ENCODE measurements at regions not wholly inside any gene's neighbourhood (a gene's known extent, or its start where the extent isn't known, plus 50 kb on each side); places are given as distances from the start of the nearest gene placed in this dataset.

DNA sequence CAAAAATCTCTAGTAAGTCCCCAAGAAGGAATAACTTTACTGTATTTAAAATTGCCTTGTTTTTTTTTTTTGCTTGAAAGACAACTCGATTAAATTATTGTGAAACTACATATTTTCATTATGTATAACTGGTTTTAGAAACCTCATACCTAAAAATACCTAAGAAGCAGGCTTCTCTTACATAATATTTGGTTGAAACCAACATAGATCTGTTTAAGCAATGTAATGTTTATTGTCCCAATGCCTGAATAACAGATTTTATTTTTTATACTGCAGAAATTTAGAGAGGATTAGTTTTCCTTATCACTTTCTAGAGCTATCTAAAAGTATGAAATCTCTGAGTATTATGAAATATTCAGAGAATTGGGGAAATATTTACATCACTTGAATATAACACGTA lies 78.5 kb upstream of the CHRM3 start:
- TF ChIP-seq, protein P1, sequence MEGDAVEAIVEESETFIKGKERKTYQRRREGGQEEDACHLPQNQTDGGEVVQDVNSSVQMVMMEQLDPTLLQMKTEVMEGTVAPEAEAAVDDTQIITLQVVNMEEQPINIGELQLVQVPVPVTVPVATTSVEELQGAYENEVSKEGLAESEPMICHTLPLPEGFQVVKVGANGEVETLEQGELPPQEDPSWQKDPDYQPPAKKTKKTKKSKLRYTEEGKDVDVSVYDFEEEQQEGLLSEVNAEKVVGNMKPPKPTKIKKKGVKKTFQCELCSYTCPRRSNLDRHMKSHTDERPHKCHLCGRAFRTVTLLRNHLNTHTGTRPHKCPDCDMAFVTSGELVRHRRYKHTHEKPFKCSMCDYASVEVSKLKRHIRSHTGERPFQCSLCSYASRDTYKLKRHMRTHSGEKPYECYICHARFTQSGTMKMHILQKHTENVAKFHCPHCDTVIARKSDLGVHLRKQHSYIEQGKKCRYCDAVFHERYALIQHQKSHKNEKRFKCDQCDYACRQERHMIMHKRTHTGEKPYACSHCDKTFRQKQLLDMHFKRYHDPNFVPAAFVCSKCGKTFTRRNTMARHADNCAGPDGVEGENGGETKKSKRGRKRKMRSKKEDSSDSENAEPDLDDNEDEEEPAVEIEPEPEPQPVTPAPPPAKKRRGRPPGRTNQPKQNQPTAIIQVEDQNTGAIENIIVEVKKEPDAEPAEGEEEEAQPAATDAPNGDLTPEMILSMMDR (IDR thresholded peaks at IDR 0.05; ENCODE audit: borderline replicate concordance, control extremely low read depth, extremely low read depth, insufficient read depth, missing control alignments) = no peak
- DNase-seq (ENCODE audit: low spot score) = no peak
- in situ Hi-C loops (cut with MboI; ENCODE audit: low sequenced_read_pairs, unreplicated experiment) = no loop called here

DNA sequence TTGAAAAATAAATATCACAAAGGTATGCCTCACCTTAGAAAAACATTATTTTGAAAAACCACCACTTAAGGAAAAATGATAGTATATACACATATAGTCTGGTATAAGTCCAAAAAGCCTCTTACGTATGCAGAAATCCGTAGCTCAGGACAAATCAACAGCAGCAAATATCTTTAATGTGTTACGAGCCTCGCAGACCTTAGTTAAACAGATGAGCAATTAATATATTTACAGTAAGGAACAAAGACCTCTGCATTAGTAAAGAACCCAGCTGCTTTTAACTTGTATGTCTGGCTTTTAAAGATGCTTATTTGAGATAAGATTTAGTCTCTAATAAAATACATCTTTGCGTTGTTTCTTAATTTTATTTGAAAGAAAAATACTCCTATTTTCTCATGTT lies 79.9 kb upstream of the CHRM3 start:
- in situ Hi-C loops (cut with MboI; ENCODE audit: low sequenced_read_pairs, unreplicated experiment) = no loop called here
- DNase-seq (ENCODE audit: low spot score) = no peak
- TF ChIP-seq, protein P1 (IDR thresholded peaks at IDR 0.05; ENCODE audit: borderline replicate concordance, control extremely low read depth, extremely low read depth, insufficient read depth, missing control alignments) = no peak

DNA sequence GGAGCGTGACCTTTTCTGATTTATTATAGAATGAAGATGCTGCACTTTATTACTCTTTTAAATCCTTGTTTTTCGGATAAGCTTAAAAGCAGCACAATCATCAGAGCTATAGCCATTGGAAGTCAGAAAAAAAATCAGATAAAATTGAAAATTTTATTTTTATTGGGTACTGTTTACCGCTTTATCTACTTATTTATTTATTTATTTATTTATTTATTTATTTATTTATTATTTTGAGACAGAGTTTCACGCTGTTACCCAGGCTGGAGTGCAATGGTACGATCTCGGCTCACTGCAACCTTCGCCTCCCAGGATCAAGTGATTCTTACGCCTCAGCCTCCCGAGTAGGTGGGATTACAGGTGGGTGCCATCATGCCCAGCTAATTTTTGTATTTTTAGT lies 83.1 kb upstream of the CHRM3 start:
- TF ChIP-seq, protein P1 (IDR thresholded peaks at IDR 0.05; ENCODE audit: borderline replicate concordance, control extremely low read depth, extremely low read depth, insufficient read depth, missing control alignments) = no peak
- no peak for DNase-seq (ENCODE audit: low spot score)
- in situ Hi-C loops (cut with MboI; ENCODE audit: low sequenced_read_pairs, unreplicated experiment) = no loop called here

DNA sequence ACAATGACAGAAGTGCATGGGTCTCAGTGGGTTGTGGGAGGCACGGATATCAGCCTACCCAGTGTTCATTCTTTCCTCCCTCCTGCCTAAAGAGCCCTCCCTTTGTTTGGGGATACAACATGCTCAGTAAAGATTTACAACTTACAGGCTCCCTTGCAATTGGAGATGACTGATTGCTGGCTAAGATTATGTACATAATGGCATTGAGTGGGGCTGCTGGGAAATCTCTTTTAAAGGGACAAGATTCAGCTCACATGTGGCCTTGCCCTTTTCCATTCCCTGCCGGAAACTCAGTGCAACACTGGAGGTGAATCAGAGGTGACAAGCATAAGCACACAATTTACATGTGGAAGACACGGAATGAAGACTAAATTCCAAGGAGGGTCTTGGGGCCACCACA lies 83.7 kb upstream of the CHRM3 start:
- DNase-seq (ENCODE audit: low spot score) = no peak
- in situ Hi-C loops (cut with MboI; ENCODE audit: low sequenced_read_pairs, unreplicated experiment) = no loop called here
- TF ChIP-seq, protein P1 (IDR thresholded peaks at IDR 0.05; ENCODE audit: borderline replicate concordance, control extremely low read depth, extremely low read depth, insufficient read depth, missing control alignments) = no peak

GRCh38 chr1:239301251-239301650 lies 85.1 kb upstream of the CHRM3 start:
- TF ChIP-seq, protein P1 (IDR thresholded peaks at IDR 0.05; ENCODE audit: borderline replicate concordance, control extremely low read depth, extremely low read depth, insufficient read depth, missing control alignments) = no peak
- in situ Hi-C loops (cut with MboI; ENCODE audit: low sequenced_read_pairs, unreplicated experiment) = no loop called here
- no peak for DNase-seq (ENCODE audit: low spot score)

DNA sequence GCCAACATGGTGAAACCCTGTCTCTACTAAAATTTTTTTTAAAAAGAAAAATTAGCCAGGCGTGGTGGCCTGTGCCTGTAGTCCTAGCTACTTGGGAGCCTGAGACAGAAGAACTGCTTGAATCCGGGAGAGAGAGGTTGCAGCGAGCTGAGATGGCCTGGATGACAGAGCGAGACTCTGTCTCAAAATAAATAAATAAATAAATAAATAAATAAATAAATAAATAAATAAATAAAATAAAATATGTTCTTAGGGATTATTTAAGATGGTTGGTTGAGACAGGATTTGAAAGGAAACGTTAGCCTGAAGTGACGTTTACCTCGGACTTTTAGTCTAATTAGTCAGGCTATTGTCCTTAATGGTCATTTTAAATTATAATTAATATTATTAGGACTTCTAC lies 88.5 kb upstream of the CHRM3 start:
- TF ChIP-seq, protein P1 (IDR thresholded peaks at IDR 0.05; ENCODE audit: borderline replicate concordance, control extremely low read depth, extremely low read depth, insufficient read depth, missing control alignments) = no peak
- in situ Hi-C loops (cut with MboI; ENCODE audit: low sequenced_read_pairs, unreplicated experiment) = no loop called here
- no peak for DNase-seq (ENCODE audit: low spot score)

Measured in GM13976 (cell line).